ENCODE measurements at regions not wholly inside any gene's neighbourhood (a gene's known extent, or its start where the extent isn't known, plus 50 kb on each side); places are given as distances from the start of the nearest gene placed in this dataset.
"Not testable (repeated sequence)": the region's sequence is repeated elsewhere in the genome, so short reads cannot be mapped to it uniquely, and the experiment has no call there.

DNA sequence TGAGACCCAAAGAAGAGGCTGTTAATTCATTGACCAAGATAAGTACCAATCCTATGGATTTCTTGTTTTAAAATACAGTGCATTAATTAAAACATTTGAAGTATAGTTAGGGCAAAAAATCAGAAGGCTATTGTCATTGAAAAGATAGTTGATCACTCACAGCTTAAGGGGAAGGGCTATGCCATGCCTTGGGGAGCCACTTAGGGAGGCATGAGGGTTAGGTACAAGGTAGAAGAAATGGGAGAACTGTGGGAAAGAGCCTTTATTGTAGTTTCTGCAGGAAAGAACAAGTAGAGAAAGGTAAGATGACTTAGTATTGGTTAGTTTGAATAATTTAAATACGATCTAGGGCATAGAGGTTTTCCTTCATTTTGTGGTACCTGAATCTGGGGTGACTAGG is 1285.5 kb upstream of the TMEFF2 start:
- no peak for DNase-seq (ENCODE audit: low read depth)

DNA sequence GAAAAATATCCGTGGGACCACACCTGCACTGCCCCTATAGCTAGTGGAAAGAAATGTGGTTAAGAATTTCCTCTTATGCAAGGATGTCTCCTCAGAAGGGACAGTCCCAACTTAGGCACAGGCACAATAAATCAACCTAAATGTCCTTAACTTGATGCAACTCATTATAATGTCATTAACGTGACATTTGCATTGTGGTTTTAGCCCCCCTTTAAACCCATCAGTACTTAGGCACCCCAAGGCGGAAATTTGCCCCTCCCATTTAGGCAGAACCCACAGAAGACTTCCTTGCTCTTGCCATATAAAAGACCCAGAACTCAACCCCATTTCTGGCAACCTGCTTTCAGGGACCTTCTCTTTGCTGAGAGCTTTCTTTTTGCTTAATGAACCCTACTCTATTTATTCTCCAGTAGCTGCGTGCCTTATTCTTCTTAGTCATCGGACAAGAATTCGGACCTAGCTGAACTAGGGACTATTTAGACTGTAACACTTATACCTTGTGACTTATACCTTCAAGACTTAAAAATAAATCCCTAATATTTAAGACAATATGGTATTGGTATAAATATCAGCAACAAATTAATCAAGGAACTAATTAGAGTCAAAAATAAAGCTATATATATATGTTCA is 1281.6 kb upstream of the TMEFF2 start:
- DNase-seq (ENCODE audit: low read depth) = peak; percentile 13

DNA sequence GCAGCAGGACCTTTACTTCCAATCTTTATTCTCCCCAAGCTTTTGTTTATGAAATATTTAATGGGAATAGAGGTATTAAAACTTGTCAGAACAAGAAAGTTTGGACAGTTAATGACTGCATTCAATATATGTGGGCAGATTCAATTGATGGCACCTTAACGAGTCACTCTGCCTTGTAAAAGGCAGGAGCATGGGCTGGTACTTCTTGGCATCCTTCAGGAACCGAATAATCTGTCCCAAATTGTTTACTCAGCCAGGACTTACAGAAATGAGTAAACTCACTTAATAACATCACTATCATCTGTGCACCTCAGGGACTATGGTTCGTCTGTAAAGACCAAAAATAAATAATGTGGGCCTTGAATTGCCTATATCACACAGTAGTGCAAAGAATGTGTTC is 1280.3 kb upstream of the TMEFF2 start:
- DNase-seq (ENCODE audit: low read depth) = no peak

DNA sequence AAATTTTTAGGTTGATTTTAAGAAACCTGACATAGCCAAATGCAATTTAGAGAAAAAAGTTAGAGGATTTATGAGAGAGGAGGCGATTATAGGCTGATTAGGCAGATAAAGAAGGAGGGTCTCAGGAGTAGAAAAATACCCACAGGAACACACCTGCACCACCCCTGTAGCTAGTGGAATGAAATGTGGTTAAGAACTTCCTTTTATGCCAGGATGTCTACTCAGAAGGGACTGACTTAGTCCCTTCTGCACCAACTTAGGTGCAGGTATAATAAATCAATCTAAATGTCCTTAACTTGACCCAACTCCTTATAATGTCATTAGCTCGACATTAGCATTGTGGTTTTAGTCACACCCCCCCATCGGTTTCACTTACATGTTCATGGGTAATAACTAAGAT is 1274.5 kb upstream of the TMEFF2 start:
- no peak for DNase-seq (ENCODE audit: low read depth)

DNA sequence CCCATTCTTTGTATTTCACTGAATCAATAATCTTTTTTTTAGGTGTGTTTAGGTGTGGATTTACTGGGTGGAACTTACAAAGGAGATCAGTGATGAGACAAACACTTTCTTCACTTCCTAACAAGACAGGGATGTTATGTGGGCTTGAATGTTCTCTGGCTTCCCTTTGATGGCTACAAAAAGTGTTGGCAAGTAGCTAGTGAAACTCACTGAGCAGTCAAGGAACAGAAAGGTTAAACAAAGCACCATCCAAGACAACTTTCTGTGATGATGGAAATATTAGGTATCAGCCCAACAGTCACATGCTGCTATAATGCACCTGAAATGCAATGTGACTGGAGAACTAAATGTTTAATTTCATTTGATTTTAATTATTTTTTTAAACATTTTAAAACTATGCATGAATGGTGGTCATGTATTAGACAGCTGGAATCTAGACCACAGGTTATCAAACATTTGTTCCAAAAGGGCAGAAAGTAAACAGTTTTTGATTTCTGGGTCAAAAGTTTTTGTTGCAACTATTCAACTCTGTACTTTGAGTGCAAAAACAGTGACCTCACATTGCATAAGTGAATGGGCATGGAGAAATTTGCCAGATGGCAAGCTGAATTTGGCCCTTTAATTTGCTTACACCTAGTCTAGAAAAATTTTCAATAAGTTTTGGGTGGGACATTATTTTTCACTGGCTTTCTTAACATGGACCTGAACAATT is 1272.7 kb upstream of the TMEFF2 start:
- DNase-seq (ENCODE audit: low read depth) = no peak

DNA sequence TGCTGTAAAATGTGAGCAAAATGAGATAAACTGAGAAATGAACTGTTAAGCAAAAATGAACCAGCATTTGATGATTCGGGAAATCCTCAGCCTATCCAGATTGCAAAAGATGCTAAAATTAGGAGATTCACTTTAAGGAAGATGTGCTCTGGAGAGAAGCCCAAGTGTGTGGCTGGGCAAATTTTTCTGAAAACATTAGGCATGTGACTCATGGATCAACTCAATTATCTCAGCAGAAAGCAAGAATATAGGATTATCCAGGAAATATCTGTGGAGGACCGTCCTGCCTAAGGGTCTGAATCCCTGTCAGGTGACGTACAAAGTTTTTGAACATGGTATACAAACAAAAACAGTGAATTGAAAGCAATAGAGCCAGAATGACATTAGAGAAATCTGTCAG is 1268.3 kb upstream of the TMEFF2 start:
- DNase-seq (ENCODE audit: low read depth) = no peak

DNA sequence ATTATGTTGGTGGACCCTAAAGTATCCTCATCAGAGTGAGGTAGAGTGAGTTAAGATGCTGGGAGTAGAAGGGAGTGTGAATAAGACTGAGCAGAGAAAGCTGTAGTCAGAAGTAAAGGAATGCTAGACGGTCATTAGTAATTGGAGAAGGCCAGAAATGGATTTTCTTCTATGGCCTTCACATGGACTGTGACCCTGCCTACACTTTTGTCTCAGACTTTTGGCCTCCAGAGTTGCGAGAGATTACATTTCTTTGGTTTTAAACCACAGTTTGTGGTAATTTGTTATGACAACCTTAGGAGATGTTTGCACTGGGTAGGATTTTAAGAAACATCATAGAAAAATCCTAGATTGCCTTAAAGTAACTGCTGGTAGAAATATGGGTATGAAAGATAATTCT is 1267.7 kb upstream of the TMEFF2 start:
- DNase-seq (ENCODE audit: low read depth) = no peak

DNA sequence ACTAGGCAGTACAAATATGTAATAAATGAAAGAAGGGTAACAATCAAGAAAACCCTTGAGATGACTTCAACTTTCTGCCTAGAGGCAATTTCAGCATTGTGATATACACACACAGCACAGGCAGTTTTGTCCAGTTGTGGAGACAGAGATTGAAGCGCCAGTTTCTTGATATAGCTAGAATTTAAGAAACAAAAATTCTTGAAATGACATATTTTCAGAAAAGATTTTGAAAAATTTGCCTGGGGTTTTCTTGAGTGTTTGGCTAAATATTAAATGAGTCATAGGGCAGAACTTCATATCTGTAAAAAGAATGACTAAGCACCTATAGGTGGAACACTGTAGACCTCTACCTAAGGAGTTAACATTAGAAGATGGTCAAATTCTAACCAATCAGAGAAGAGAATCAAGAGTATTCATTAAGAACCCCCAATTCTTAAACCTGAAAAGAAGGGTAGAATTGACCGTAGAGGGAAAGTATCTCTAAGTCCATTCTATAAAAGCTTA is 1266.8 kb upstream of the TMEFF2 start:
- no peak for DNase-seq (ENCODE audit: low read depth)

DNA sequence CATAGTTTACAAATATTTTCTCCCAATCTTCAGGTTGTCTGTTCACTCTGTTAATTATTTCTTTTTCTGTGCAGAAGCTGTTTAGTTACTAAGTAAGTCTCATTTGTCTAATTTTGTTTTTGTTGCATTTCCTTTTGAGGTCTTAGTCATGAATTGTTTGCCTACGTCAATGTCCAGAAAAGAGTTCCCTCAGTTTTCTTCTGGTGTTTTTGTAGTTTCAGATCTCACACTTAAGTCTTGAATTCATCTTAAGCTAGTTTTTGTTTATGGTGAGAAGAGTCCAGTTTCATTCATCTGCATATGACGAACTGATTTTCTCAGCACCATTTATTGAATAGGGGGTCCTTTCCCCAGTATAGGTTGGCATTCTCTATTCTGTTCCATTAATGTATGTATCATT is 1252.2 kb upstream of the TMEFF2 start:
- DNase-seq (ENCODE audit: low read depth) = peak; percentile 12

DNA sequence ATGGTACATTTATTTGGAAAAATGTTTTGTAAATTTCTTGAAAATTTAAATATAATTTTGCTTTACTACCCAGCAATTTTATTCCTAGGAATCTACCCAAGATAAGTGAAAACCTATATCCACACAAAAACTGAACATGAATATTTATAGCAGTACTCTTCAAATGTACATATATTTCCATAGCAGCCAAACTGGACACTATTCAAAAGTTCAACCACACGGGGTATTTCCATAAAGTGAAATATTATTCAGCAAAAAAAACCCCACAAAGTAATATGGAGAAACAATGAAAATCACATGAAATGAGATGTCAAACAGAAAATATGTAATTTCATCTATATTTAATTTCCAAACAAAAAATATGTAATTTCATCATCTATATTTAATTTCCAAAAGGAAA is 1247.6 kb upstream of the TMEFF2 start:
- DNase-seq (ENCODE audit: low read depth) = no peak

DNA sequence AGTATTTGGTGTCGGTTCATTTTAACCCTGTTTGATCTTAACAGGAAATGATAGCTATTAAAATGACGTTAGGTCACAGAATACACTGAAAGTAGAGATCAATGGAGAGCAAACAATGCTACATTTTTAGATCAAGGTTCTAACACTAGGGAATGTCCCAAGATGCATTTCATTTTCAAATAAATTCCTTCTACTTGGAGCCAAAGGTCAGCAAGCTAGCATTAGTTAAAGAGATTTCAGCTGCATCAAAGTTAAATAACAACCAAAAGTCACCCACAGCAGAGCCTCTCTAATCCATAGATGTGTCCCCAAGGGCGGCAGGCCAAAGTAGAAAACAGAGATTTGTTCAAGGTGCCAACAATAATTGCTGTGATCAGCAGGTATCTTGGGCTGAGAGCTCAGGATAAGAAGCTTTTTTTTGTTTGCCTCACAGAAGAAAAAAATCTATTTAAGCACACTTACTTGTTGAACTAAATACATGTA is 1233.6 kb upstream of the TMEFF2 start:
- peak; percentile 14 for DNase-seq (ENCODE audit: low read depth)

DNA sequence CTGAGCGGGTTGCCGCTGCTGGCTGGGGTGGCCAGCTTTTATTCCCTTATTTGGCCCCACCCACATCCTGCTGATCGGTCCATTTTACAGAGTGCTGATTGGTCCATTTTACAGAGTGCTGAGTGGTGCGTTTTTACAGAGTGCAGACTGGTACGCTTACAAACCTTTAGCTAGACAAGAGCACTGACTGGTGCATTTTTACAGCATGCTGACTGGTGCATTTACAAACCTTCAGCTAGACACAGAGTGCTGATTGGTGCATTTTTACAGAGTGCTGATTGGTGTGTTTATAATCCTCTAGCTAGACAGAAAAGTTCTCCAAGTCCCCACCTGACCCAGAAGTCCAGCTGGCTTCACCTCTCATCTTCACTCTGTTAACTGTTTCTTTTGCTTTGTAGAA is 1217.6 kb upstream of the TMEFF2 start:
- DNase-seq (ENCODE audit: low read depth) = not testable (repeated sequence)

DNA sequence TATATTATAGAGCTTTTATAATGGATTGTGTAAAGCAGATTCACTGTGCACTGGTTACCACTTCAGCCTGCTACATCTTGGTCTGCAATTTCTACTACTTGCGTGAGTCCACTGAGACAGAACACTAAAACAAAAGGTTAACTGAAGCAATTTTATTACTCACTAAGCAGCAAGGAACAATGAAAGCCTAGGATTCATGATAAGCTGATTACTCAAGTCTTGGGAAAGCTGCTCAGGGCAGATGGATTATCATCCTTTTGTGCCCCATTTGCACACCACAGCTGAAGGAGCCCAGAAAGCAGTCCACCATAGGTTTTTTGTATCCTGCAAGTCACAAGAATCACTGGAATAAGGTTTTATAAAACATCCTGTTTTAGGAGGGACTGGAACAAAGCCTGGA is 1215.2 kb upstream of the TMEFF2 start:
- DNase-seq (ENCODE audit: low read depth) = peak; percentile 72

DNA sequence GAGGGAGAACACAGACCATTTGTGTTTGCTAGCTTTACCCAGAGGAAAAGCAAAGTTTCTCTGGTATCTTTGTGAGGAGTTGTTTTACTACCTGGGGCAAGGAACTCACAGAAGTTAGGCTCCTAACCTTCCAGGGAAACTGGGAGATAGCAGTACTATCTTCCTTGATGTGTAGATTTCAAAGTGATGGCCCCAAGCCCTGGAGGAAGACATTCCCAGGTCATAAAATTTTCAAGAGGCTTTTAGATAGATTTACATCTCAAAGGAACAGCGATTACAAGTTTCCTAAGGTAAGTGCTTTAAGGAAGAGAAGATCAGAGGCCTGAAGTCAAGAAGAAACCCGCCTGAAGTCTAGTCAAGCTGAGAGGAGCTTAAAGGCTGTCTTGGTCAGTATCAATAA is 1187.8 kb upstream of the TMEFF2 start:
- DNase-seq (ENCODE audit: low read depth) = no peak

DNA sequence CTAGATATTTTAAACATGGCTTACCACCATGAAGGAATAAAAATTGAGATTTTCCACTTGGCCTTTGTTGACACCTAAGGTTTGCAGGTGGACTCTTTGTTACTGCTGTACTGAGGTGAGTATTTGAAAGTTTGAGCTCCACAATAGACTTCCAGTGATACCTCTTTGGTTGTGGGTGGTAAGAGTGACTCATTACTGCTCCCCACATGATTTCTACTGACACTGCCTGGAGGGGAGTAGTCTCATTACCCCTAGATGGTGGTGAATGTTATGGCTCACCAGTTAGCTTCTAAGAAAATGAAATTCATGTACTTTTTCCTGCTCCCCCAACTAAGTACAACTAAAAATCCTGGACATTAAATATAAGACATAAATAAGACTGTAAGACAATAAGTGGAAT is 1183.1 kb upstream of the TMEFF2 start:
- DNase-seq (ENCODE audit: low read depth) = peak; percentile 40

DNA sequence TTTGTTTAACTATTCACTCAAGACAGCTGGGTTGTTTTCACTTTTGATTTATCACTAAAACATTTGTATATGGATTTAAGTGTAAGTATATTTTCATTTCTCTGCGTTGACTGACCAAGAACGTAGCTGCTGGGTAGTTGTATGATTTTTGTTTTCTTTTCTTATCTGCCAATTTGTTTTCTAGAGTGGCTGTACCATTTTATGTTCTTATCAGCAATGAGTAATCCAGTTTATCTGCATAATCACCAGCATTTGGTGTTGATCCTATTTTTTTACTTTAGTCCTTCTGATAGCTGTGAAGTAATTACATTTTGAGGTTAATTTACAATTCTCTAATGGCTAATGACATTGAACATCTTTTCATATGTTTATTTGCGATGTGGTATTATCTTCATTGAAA is 1178.4 kb upstream of the TMEFF2 start:
- DNase-seq (ENCODE audit: low read depth) = no peak

DNA sequence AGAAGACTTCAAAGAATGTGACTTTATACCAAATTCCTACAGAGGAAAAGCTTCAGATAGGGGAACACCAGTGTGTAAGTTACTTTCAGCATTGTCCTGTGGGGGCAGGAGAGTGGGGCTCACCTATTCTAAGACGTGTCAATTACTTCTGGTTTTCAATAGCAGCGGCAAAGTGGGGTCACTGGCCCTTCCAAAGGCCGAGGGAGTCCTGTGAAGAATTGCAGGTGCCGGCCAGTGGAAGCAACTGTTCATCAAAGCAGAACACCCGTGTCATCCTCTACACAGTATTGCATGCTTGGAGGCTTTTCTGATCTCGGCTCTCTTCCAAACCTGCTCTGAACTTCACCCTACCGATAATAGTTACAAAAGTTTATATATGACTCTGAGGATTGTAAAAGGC is 1176.5 kb upstream of the TMEFF2 start:
- DNase-seq (ENCODE audit: low read depth) = peak; percentile 8

DNA sequence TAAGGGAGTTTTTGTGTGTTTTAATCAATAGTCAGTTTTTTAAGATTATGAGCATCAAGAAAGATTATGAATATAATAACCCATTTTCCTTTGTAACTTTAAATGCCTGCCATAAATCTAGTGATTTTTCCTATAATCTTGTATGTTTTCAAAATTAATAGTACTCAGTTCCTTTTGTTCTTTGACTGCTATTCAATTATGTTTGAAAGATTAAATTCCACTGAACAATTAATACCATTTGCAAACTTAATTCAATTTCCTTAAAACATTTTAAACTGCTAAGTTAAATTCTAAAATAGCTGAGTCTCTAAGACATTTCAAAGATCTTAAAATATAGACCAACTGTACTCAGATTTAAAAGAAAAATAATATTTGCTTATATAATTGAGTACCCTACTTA is 1173.9 kb upstream of the TMEFF2 start:
- no peak for DNase-seq (ENCODE audit: low read depth)

DNA sequence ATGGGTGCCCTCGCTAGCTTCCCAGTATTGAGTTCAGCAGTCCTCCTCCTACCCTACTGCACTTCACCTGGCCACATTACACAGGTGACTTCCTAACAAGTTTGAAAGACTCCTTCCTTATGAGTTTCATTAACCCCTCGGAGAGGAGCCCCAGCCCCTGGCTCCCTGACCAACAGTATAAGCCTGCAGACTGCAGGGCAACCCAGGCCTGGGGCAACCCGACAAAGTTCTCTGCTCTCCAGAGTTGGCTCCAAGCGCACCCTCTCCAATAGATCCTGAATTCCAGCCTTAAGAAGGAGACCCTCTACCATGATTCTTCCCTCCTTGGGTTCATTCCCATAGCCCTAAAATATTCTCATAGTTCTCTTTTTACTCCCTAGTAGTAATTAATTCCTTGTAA is 1162.8 kb upstream of the TMEFF2 start:
- DNase-seq (ENCODE audit: low read depth) = no peak

DNA sequence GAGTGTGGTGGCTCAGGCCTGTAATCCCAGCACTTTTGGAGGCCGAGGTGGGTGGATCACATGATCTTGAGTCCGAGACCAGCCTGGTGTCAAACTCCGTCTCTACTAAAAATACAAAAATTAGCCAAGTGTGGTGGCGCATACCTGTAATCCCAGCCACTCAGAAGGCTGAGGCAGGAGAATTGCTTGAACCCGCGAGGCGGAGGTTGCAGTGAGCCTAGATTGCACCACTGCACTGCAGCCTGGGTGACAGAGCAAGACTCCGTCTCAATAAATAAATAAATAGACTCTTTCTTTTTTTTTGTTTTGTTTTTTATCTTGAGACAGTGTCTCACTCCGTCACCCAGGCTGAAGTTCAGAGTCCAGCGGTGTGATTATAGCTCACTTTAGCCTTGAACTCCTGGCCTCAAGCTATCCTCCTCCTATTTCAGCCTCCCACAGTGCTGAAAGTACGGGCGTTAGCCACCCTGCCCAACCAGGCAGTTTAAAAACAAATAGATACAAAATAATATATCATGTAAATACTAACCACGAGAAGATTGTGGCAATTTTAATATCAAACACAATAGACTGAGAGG is 1158.0 kb upstream of the TMEFF2 start:
- DNase-seq (ENCODE audit: low read depth) = not testable (repeated sequence)

DNA sequence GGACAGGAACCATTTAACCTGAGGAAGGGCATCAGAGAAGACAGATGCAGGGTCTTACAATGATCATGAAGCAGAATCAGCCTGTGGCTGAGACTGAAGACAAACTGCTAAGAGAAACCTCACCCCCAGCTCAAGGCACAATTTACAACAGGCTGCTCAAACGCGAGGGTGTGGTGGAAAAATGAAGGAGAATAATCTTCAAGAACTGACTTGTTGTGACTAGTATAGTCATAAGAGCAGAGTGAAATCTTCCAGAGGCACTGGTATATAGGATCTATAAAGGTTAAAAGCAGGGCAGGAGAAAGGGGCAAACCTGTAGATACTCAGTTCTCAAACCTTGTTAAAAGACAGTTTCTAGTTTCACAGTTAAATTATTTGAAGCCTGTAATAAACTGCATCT is 1155.8 kb upstream of the TMEFF2 start:
- DNase-seq (ENCODE audit: low read depth) = no peak

DNA sequence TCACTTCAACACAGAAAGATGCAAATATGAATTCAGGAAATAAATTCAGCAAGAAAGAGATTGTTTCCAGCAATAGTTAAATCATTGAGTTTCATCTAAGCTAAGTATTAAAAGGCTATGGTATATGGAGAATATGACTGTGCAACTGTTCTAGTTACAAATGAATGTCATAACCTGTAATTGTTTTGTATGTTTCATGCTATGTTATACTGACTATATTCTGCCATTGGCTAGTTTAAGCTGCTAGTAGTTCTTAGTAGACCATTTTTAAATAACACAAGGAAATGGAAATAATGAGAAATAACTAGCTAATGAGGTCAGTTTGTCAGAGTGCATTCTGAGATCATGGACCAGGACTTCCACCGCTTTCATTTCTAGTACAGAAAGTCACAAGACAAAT is 1154.9 kb upstream of the TMEFF2 start:
- DNase-seq (ENCODE audit: low read depth) = no peak

DNA sequence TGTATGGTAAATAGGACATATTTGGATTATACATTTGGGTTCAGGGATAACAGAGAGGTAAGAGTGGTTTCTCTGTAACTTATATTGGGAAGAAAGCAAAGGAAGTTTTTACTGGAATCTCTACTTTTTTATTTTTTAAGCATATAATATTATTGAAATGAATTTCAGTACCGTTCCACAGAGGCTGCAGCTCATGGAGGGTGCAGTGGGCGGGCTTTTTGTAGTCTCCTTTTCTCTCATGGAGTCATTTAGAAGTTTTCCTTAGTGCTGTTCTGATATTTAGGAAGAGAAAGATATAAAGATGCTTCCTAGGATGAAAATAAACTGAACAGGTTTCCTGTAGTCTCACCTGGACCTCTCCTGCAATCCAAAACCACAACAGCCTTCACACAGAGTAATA is 1153.3 kb upstream of the TMEFF2 start:
- no peak for DNase-seq (ENCODE audit: low read depth)
